ENCODE measurements at regions not wholly inside any gene's neighbourhood (a gene's known extent, or its start where the extent isn't known, plus 50 kb on each side); places are given as distances from the start of the nearest gene placed in this dataset.

DNA sequence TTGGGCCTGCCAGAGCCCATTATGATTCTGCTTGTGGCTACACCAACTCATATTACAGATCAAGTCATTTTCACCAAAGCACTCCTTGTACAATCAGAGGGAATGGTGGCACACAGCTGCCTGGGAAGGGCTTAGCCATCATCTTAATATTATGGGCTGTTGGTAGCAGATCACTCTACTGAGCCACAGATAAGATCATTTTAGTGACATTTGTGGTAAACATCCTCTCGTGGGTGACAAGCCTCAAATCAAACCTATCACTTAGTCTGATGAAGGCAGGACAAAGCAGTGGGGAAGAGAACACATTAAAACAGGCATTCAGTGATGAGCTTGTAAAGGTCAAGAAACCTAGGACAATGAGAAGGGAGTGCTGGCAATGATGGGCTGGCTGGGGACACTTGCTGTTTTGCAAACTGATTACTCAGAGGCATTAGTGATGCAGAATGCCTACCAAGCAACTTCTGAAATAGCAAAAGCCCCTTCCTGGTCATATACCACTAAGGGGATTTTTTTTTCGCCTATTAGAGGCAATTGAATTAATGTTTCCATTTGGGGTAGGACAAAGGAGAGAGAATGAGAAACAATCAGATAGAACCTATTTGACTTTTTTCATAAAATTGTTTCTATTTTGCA, 137.5 kb upstream of the WDR11 start:
- ATAC-seq: no peak
- CTCF ChIA-PET: no interaction called here
- H3K27me3 Mint-ChIP-seq (ENCODE audit: low read depth): no peaks in the 10 kb centered on the region

DNA sequence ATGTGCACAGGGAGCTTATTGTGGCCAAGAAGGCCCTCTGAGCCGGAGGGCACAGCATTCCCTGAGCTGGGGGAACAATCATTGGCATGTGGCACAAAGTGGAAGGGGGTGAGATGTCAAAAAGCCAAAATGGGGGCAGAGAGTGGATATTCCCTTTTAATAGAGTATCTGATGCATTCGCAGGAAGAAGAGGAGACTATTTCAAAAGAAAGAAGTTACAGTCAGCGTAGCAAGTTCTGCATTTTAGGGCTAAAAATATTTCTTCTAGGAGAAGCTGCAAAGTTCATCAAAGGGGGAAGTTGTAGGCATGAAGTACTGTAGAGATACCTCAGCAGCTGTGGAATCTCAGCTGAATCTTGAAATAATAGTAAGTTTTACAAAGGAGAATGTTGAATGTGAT, 136.0 kb upstream of the WDR11 start:
- TF ChIP-seq ZBTB21 (CRISPR knock-in tag; IDR thresholded peaks at IDR 0.05; ENCODE audit: borderline replicate concordance): no peak
- no peak for TF ChIP-seq GTF2I (CRISPR knock-in tag; conservative IDR thresholded peaks at IDR 0.05)
- TF ChIP-seq NR1H2 (CRISPR knock-in tag; IDR thresholded peaks at IDR 0.05): no peak
- TF ChIP-seq TP53 (CRISPR knock-in tag; IDR thresholded peaks at IDR 0.05): no peak
- no peak for TF ChIP-seq ETV6 (CRISPR knock-in tag; IDR thresholded peaks at IDR 0.05)
- TF ChIP-seq, protein P1, sequence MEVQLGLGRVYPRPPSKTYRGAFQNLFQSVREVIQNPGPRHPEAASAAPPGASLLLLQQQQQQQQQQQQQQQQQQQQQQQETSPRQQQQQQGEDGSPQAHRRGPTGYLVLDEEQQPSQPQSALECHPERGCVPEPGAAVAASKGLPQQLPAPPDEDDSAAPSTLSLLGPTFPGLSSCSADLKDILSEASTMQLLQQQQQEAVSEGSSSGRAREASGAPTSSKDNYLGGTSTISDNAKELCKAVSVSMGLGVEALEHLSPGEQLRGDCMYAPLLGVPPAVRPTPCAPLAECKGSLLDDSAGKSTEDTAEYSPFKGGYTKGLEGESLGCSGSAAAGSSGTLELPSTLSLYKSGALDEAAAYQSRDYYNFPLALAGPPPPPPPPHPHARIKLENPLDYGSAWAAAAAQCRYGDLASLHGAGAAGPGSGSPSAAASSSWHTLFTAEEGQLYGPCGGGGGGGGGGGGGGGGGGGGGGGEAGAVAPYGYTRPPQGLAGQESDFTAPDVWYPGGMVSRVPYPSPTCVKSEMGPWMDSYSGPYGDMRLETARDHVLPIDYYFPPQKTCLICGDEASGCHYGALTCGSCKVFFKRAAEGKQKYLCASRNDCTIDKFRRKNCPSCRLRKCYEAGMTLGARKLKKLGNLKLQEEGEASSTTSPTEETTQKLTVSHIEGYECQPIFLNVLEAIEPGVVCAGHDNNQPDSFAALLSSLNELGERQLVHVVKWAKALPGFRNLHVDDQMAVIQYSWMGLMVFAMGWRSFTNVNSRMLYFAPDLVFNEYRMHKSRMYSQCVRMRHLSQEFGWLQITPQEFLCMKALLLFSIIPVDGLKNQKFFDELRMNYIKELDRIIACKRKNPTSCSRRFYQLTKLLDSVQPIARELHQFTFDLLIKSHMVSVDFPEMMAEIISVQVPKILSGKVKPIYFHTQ (CRISPR knock-in tag; IDR thresholded peaks at IDR 0.05): no peak
- TF ChIP-seq NR3C1 (CRISPR knock-in tag; conservative IDR thresholded peaks at IDR 0.05; ENCODE audit: low read depth): no peak
- no peak for TF ChIP-seq JAZF1 (CRISPR knock-in tag; IDR thresholded peaks at IDR 0.05)
- no peak for TF ChIP-seq FOXK1 (CRISPR knock-in tag; IDR thresholded peaks at IDR 0.05)
- no peak for TF ChIP-seq PREB (CRISPR knock-in tag; IDR thresholded peaks at IDR 0.05; ENCODE audit: borderline replicate concordance)
- no peak for TF ChIP-seq ELF4 (CRISPR knock-in tag; IDR thresholded peaks at IDR 0.05; ENCODE audit: low read depth)
- TF ChIP-seq PRDM15 (CRISPR knock-in tag; IDR thresholded peaks at IDR 0.05): no peak
- no peak for TF ChIP-seq ERG (CRISPR knock-in tag; IDR thresholded peaks at IDR 0.05)
- TF ChIP-seq ZNF396 (CRISPR knock-in tag; IDR thresholded peaks at IDR 0.05; ENCODE audit: borderline replicate concordance): no peak
- no peak for TF ChIP-seq NFYB (CRISPR knock-in tag; conservative IDR thresholded peaks at IDR 0.05; ENCODE audit: low read depth)
- TF ChIP-seq SP1 (CRISPR knock-in tag; conservative IDR thresholded peaks at IDR 0.05): no peak
- TF ChIP-seq SMAD3 (CRISPR knock-in tag; IDR thresholded peaks at IDR 0.05; ENCODE audit: borderline replicate concordance): no peak
- TF ChIP-seq ZNF263 (CRISPR knock-in tag; IDR thresholded peaks at IDR 0.05; ENCODE audit: low read depth): no peak
- TF ChIP-seq CBFB (CRISPR knock-in tag; IDR thresholded peaks at IDR 0.05; ENCODE audit: low read depth): no peak
- no peak for TF ChIP-seq ATF1 (CRISPR knock-in tag; IDR thresholded peaks at IDR 0.05)
- ATAC-seq: no peak
- no peak overlapping the region for H3K27ac Mint-ChIP-seq
- peaks cover 11% of the 10 kb centered on the region for H3K9me3 Mint-ChIP-seq
- 0 out of 2 replicates have a peak, but pooled peaks cover 5% of the 10 kb centered on the region for H3K36me3 Mint-ChIP-seq
- H3K27me3 Mint-ChIP-seq (ENCODE audit: low read depth): no peaks in the 10 kb centered on the region
- DNase-seq (ENCODE audit: low spot score): no peak
- peaks cover 32% of the 10 kb centered on the region for H3K4me1 Mint-ChIP-seq
- ChIA-PET CTCF (interaction anchor here (0.5 kb wide), 1 partner anchor 1960 kb away, joined by 3 read pairs; the partner anchor contains the start of gene CACUL1), POLR2A (no interaction called here)
- H3K4me3 Mint-ChIP-seq: no peak overlapping the region

More for the DNA sequence above, 137.5 kb upstream of the WDR11 start:
- peaks cover 32% of the 10 kb centered on the region for H3K4me1 Mint-ChIP-seq
- H3K9me3 Mint-ChIP-seq: peaks cover 11% of the 10 kb centered on the region
- no peak overlapping the region for H3K4me3 Mint-ChIP-seq
- no peak overlapping the region for H3K27ac Mint-ChIP-seq
- no peak for TF ChIP-seq ZNF423 (CRISPR knock-in tag; IDR thresholded peaks at IDR 0.05)
- TF ChIP-seq SP1 (CRISPR knock-in tag; conservative IDR thresholded peaks at IDR 0.05): no peak
- TF ChIP-seq ATF1 (CRISPR knock-in tag; IDR thresholded peaks at IDR 0.05): no peak
- POLR2A ChIA-PET: no interaction called here
- no peak for DNase-seq (ENCODE audit: low spot score)
- H3K36me3 Mint-ChIP-seq: 0 out of 2 replicates have a peak, but pooled peaks cover 5% of the 10 kb centered on the region
